Mesendoderm (in vitro differentiated cells): ENCODE measurements at regions not wholly inside any gene's neighbourhood (a gene's known extent, or its start where the extent isn't known, plus 50 kb on each side); places are given as distances from the start of the nearest gene placed in this dataset.
A peak's percentile ranks its signal among the peaks of the same experiment; 100 is the strongest.
"Not testable (repeated sequence)": the region's sequence is repeated elsewhere in the genome, so short reads cannot be mapped to it uniquely, and the experiment has no call there.

Experiments
- DNase-seq: peaks from one replicate; pipeline ENCODE4 v3.0.0; 2013
- H2AK5ac ChIP-seq: 2 replicates; pipeline ENCODE4 v1.6.1; 2013; ENCODE audit warnings: low read length, inconsistent platforms
- H2BK120ac ChIP-seq: 2 replicates; pipeline ENCODE4 v1.6.1; 2013; ENCODE audit warnings: low read depth, mild to moderate bottlenecking, low read length, moderate library complexity, mixed read lengths
- H2BK15ac ChIP-seq: replicated peaks from 2 replicates; pipeline ENCODE4 v1.6.1; 2013; ENCODE audit warnings: low read depth, mild to moderate bottlenecking, moderate library complexity
- H2BK5ac ChIP-seq: 2 replicates; pipeline ENCODE4 v1.6.1; 2013; ENCODE audit warnings: low read length, inconsistent platforms
- H3K18ac ChIP-seq: 2 replicates; pipeline ENCODE4 v1.6.1; 2013; ENCODE audit warnings: mild to moderate bottlenecking, low read length, mixed read lengths
- H3K23ac ChIP-seq: one replicate; pipeline ENCODE4 v1.6.1; 2013; ENCODE audit warnings: low read length
- H3K27ac ChIP-seq: 2 replicates; pipeline ENCODE4 v1.5.1; 2013; ENCODE audit warnings: low read depth, mild to moderate bottlenecking, inconsistent platforms, low read length, moderate library complexity
- H3K27me3 ChIP-seq: 2 replicates; pipeline ENCODE4 v1.6.1; 2013; ENCODE audit warnings: low read length, control low read depth, mild to moderate bottlenecking, inconsistent platforms; ENCODE audit not compliant: insufficient read depth, poor library complexity
- H3K36me3 ChIP-seq: 2 replicates; pipeline ENCODE4 v1.6.1; 2013; ENCODE audit warnings: low read length, inconsistent platforms; ENCODE audit not compliant: control insufficient read depth, insufficient read depth
- H3K4ac ChIP-seq: one replicate; pipeline ENCODE4 v1.6.1; 2013; ENCODE audit warnings: low read depth, mild to moderate bottlenecking, low read length, moderate library complexity
- H3K4me1 ChIP-seq: 2 replicates; pipeline ENCODE4 v1.6.1; 2013; ENCODE audit warnings: low read depth, low read length, inconsistent platforms; ENCODE audit not compliant: control insufficient read depth
- H3K4me2 ChIP-seq: 2 replicates; pipeline ENCODE4 v1.6.1; 2013; ENCODE audit warnings: low read length
- H3K4me3 ChIP-seq: 2 replicates; pipeline ENCODE4 v1.5.1; 2013; ENCODE audit warnings: mild to moderate bottlenecking, low read length
- H3K56ac ChIP-seq: one replicate; pipeline ENCODE4 v1.6.1; 2013; ENCODE audit warnings: low read length
- H3K79me1 ChIP-seq: 2 replicates; pipeline ENCODE4 v1.6.1; 2013; ENCODE audit warnings: low read length, inconsistent platforms
- H3K79me2 ChIP-seq: 2 replicates; pipeline ENCODE4 v1.6.1; 2013; ENCODE audit warnings: mild to moderate bottlenecking, low read length; ENCODE audit not compliant: control insufficient read depth, insufficient read depth
- H3K9ac ChIP-seq: 2 replicates; pipeline ENCODE4 v1.6.1; 2013; ENCODE audit warnings: low read length, inconsistent platforms
- H4K5ac ChIP-seq: one replicate; pipeline ENCODE4 v1.6.1; 2013; ENCODE audit warnings: low read length
- H4K8ac ChIP-seq: one replicate; pipeline ENCODE4 v1.6.1; 2013; ENCODE audit warnings: low read depth, mild to moderate bottlenecking, control low read depth, low read length, moderate library complexity
- WGBS: extraction: QIAGEN DNeasy Blood & Tissue Kit; methylation state at CpG from one replicate; pipeline ENCODE4 v1.1.7; 2013; ENCODE audit warnings: low lambda C conversion rate, missing lambda C conversion rate; ENCODE audit not compliant: insufficient coverage; ENCODE audit errors: extremely low coverage; 5-methylcytosine and 5-hydroxymethylcytosine counted together

GRCh38 chr3:137692803-137693431, 71.2 kb upstream of the SOX14 start:
- H2AK5ac ChIP-seq = no peak overlapping the region
- no peak overlapping the region for H3K4me2 ChIP-seq
- H3K18ac ChIP-seq = peak overlapping the region; percentile 24
- peaks cover 3% of the 10 kb centered on the region for H3K4me1 ChIP-seq
- H3K27ac ChIP-seq = no peak overlapping the region
- H2BK120ac ChIP-seq = no peak overlapping the region
- peak; percentile 77 for DNase-seq
- H3K23ac ChIP-seq = no peak overlapping the region
- H2BK15ac ChIP-seq = no peak overlapping the region
- no peaks in the 10 kb centered on the region for H3K27me3 ChIP-seq
- H3K79me2 ChIP-seq = no peaks in the 10 kb centered on the region
- no peak overlapping the region for H2BK5ac ChIP-seq
- H3K4ac ChIP-seq = no peak overlapping the region
- H4K8ac ChIP-seq = no peak overlapping the region
- no peak overlapping the region for H3K9ac ChIP-seq
- no peak overlapping the region for H3K4me3 ChIP-seq
- no peaks in the 10 kb centered on the region for H3K79me1 ChIP-seq
- no peak overlapping the region for H3K56ac ChIP-seq
- no peak overlapping the region for H4K5ac ChIP-seq
- no CpG with 5 or more reads among the region's 6 CpGs for WGBS
- H3K36me3 ChIP-seq = no peaks in the 10 kb centered on the region

- no peak overlapping the region for H3K9ac ChIP-seq
- H3K27me3 ChIP-seq = no peaks in the 10 kb centered on the region
- H3K4me3 ChIP-seq = no peak overlapping the region
- DNase-seq = no peak
- H4K5ac ChIP-seq = no peak overlapping the region
- peaks cover 3% of the 10 kb centered on the region for H3K4me1 ChIP-seq
- no peak overlapping the region for H3K4ac ChIP-seq
- no peak overlapping the region for H2BK5ac ChIP-seq
- H2AK5ac ChIP-seq = no peak overlapping the region
- no peaks in the 10 kb centered on the region for H3K79me2 ChIP-seq
- no peak overlapping the region for H3K27ac ChIP-seq
- H3K79me1 ChIP-seq = no peaks in the 10 kb centered on the region
- H4K8ac ChIP-seq = no peak overlapping the region
- WGBS = no CpG with 5 or more reads among the region's 2 CpGs
- no peak overlapping the region for H2BK15ac ChIP-seq
- no peak overlapping the region for H3K4me2 ChIP-seq
- no peaks in the 10 kb centered on the region for H3K36me3 ChIP-seq
- no peak overlapping the region for H3K23ac ChIP-seq
- no peak overlapping the region for H3K18ac ChIP-seq
- no peak overlapping the region for H2BK120ac ChIP-seq
- H3K56ac ChIP-seq = no peak overlapping the region
Observed at GRCh38 chr3:137693791-137694190, 70.3 kb upstream of the SOX14 start.

GRCh38 chr3:137694836-137695235, 69.3 kb upstream of the SOX14 start:
- H2BK120ac ChIP-seq = no peak overlapping the region
- no peak overlapping the region for H4K8ac ChIP-seq
- no peak overlapping the region for H3K4me2 ChIP-seq
- H3K79me1 ChIP-seq = no peaks in the 10 kb centered on the region
- no peak overlapping the region for H3K18ac ChIP-seq
- H2BK5ac ChIP-seq = no peak overlapping the region
- no peak overlapping the region for H3K27ac ChIP-seq
- no peak overlapping the region for H3K4ac ChIP-seq
- H3K79me2 ChIP-seq = no peaks in the 10 kb centered on the region
- peak; percentile 14 for DNase-seq
- no peak overlapping the region for H2BK15ac ChIP-seq
- H2AK5ac ChIP-seq = no peak overlapping the region
- H3K23ac ChIP-seq = no peak overlapping the region
- H3K4me3 ChIP-seq = no peak overlapping the region
- H4K5ac ChIP-seq = no peak overlapping the region
- no CpG with 5 or more reads among the region's 6 CpGs for WGBS
- H3K36me3 ChIP-seq = no peaks in the 10 kb centered on the region
- H3K56ac ChIP-seq = no peak overlapping the region
- no peaks in the 10 kb centered on the region for H3K27me3 ChIP-seq
- peaks cover 3% of the 10 kb centered on the region for H3K4me1 ChIP-seq
- H3K9ac ChIP-seq = no peak overlapping the region

GRCh38 chr3:137695351-137695750, 68.8 kb upstream of the SOX14 start:
- no peaks in the 10 kb centered on the region for H3K79me2 ChIP-seq
- no peak overlapping the region for H3K56ac ChIP-seq
- no peak overlapping the region for H2BK120ac ChIP-seq
- no peak overlapping the region for H2BK15ac ChIP-seq
- H4K5ac ChIP-seq = no peak overlapping the region
- no peaks in the 10 kb centered on the region for H3K36me3 ChIP-seq
- peak; percentile 28 for DNase-seq
- H4K8ac ChIP-seq = no peak overlapping the region
- no peaks in the 10 kb centered on the region for H3K79me1 ChIP-seq
- no peak overlapping the region for H3K4ac ChIP-seq
- peaks cover 3% of the 10 kb centered on the region for H3K4me1 ChIP-seq
- no CpG with 5 or more reads among the region's 6 CpGs for whole genome bisulfite sequencing
- H2AK5ac ChIP-seq = no peak overlapping the region
- H2BK5ac ChIP-seq = no peak overlapping the region
- H3K4me2 ChIP-seq = no peak overlapping the region
- H3K9ac ChIP-seq = no peak overlapping the region
- H3K18ac ChIP-seq = peak overlapping the region; percentile 51
- H3K23ac ChIP-seq = no peak overlapping the region
- no peak overlapping the region for H3K27ac ChIP-seq
- no peak overlapping the region for H3K4me3 ChIP-seq
- no peaks in the 10 kb centered on the region for H3K27me3 ChIP-seq

DNA sequence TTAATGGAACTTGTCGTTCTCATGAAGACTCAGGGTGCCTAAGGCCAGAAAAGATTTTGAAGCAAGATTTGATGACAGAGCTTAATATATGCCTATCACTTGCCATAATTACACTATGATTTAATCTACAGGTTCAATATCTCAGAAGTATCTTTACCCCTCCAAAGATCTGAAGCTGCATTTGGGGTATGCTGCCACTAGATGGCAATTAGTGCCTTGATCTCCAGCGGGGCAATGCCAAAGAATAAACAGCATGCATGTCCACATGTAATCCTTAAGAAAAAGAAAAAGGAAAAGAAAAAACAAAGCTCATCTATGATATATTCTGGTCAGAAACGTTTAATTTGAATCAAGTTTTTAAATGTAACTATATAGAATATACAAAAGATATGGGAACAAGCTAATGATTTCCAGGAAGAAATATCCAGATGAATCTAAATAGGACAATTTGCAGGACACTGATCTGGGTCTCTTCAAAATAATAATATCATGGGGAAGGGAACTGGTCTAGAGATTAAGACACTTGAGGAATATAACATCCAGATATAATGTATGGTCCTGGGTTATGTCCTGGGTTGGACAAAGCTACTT, 55.0 kb upstream of the SOX14 start:
- Histone ChIP-seq H3K27ac (no peak overlapping the region), H3K27me3 (no peaks in the 10 kb centered on the region), H3K56ac (no peak overlapping the region), H3K4me3 (no peak overlapping the region), H2AK5ac (no peak overlapping the region), H2BK120ac (no peak overlapping the region), H3K9ac (no peak overlapping the region), H4K5ac (no peak overlapping the region), H3K23ac (no peak overlapping the region), H2BK15ac (no peak overlapping the region), H3K79me1 (no peaks in the 10 kb centered on the region), H3K36me3 (no peaks in the 10 kb centered on the region), H3K79me2 (no peaks in the 10 kb centered on the region), H4K8ac (no peak overlapping the region), H3K4me2 (no peak overlapping the region), H3K4me1 (no peaks in the 10 kb centered on the region), H3K18ac (no peak overlapping the region), H2BK5ac (no peak overlapping the region), H3K4ac (no peak overlapping the region)
- peak; percentile 57 for DNase-seq
- WGBS = no CpG with 5 or more reads among the region's 3 CpGs

- not testable (repeated sequence) for H3K9ac ChIP-seq, H4K8ac ChIP-seq, H3K4me3 ChIP-seq, H3K27me3 ChIP-seq, H3K79me1 ChIP-seq, H3K4me1 ChIP-seq, H3K79me2 ChIP-seq, H2AK5ac ChIP-seq, H3K23ac ChIP-seq, H2BK120ac ChIP-seq, H3K36me3 ChIP-seq, H3K4me2 ChIP-seq, H3K18ac ChIP-seq, H3K27ac ChIP-seq, H3K4ac ChIP-seq, H2BK15ac ChIP-seq, H2BK5ac ChIP-seq, DNase-seq, H3K56ac ChIP-seq, H4K5ac ChIP-seq
- WGBS = no CpG with 5 or more reads among the region's 6 CpGs
Observed at GRCh38 chr3:137713965-137714364, 50.1 kb upstream of the SOX14 start.
